PC-3 (cell line): ENCODE measurements at regions not wholly inside any gene's neighbourhood (a gene's known extent, or its start where the extent isn't known, plus 50 kb on each side); places are given as distances from the start of the nearest gene placed in this dataset.
"Not testable (repeated sequence)": the region's sequence is repeated elsewhere in the genome, so short reads cannot be mapped to it uniquely, and the experiment has no call there.

Source experiments
- ATAC-seq: fragments of 200-7000 bp; cut with Tn5 transposase; 2 replicates; pipeline ENCODE4 v1.9.1; 2020; ENCODE audit warnings: mild to moderate bottlenecking, moderate library complexity
- BruUV-seq: library from RNA; stranded (reverse); fragments of 400-500 nt; replicated peaks from 2 replicates; lab custom pipeline; 2021; lab: Mats Ljungman, UMichigan
- CTCF ChIA-PET: fragments of 300-600 bp; sonication (Branson Sonifier 250); formaldehyde crosslinking; loops from one replicate; lab custom pipeline; 2022; ENCODE audit warnings: antibody characterized with exemption; lab: Charles Lee
- POLR2A ChIA-PET: fragments of 300-600 bp; sonication (Branson Sonifier 250); formaldehyde crosslinking; loops from one replicate; lab custom pipeline; 2022; ENCODE audit warnings: antibody characterized with exemption; ENCODE audit not compliant: unreplicated experiment; lab: Charles Lee
- DNase-seq: peaks from one replicate; pipeline ENCODE4 v3.0.0-alpha.2; 2015
- H2AFZ ChIP-seq: fragments of 300-600 bp; sonication (generic); 2 replicates; pipeline ENCODE4 v1.6.0; 2016; ENCODE audit warnings: antibody characterized with exemption, low read length
- H3F3A ChIP-seq: fragments of 300-600 bp; sonication (generic); one replicate; pipeline ENCODE4 v1.6.0; 2017; ENCODE audit warnings: antibody characterized with exemption, low read length, control low read depth, mild to moderate bottlenecking; ENCODE audit not compliant: unreplicated experiment
- H3K27ac ChIP-seq: fragments of 300-600 bp; sonication (generic); 2 replicates; pipeline ENCODE4 v1.5.1; 2016; ENCODE audit warnings: mild to moderate bottlenecking, low read length
- H3K27me3 ChIP-seq: fragments of 300-600 bp; sonication (generic); 2 replicates; pipeline ENCODE4 v1.6.1; 2016; ENCODE audit warnings: low read length, mixed read lengths
- H3K36me3 ChIP-seq: fragments of 300-600 bp; sonication (generic); 2 replicates; pipeline ENCODE4 v1.6.1; 2016; ENCODE audit warnings: low read depth, mixed run types, low read length, mixed read lengths
- H3K4me1 ChIP-seq: fragments of 300-600 bp; sonication (generic); 2 replicates; pipeline ENCODE4 v1.5.1; 2016; ENCODE audit warnings: low read length; ENCODE audit not compliant: insufficient read depth
- H3K4me2 ChIP-seq: fragments of 300-600 bp; sonication (generic); 2 replicates; pipeline ENCODE4 v1.6.0; 2016; ENCODE audit warnings: low read length
- H3K4me3 ChIP-seq: fragments of 300-600 bp; sonication (generic); 2 replicates; pipeline ENCODE4 v1.5.1; 2016; ENCODE audit warnings: mild to moderate bottlenecking, low read length, mixed read lengths
- H3K79me2 ChIP-seq: fragments of 300-600 bp; sonication (generic); 2 replicates; pipeline ENCODE4 v1.6.1; 2017; ENCODE audit warnings: low read length, mixed read lengths
- H3K9ac ChIP-seq: fragments of 300-600 bp; sonication (generic); 2 replicates; pipeline ENCODE4 v1.6.0; 2016; ENCODE audit warnings: mild to moderate bottlenecking, low read length
- H3K9me2 ChIP-seq: fragments of 300-600 bp; sonication (generic); replicated peaks from 2 replicates; pipeline ENCODE4 v1.6.1; 2016; ENCODE audit warnings: mixed run types, low read length, mixed read lengths
- H3K9me3 ChIP-seq: fragments of 300-600 bp; sonication (generic); 2 replicates; pipeline ENCODE4 v1.6.1; 2016; ENCODE audit warnings: low read length, mixed read lengths
- H4K20me1 ChIP-seq: fragments of 300-600 bp; sonication (generic); 2 replicates; pipeline ENCODE4 v1.6.1; 2016; ENCODE audit warnings: low read length, mixed read lengths
- CTCF ChIP-seq: fragments of 300-600 bp; sonication (generic); conservative IDR thresholded peaks from 2 replicates; pipeline ENCODE4 v1.5.1; 2017; ENCODE audit warnings: antibody characterized with exemption, low read depth, mild to moderate bottlenecking, low read length
- EZH2 ChIP-seq: fragments of 300-600 bp; sonication (generic); IDR thresholded peaks from one replicate; pipeline ENCODE4 v1.6.1; 2017; ENCODE audit warnings: antibody characterized with exemption, mild to moderate bottlenecking, low read length; ENCODE audit not compliant: unreplicated experiment
- EZH2phosphoT487 ChIP-seq: fragments of 300-600 bp; sonication (generic); IDR thresholded peaks from 2 replicates; pipeline ENCODE4 v1.6.1; 2018; ENCODE audit warnings: mild to moderate bottlenecking, antibody characterized with exemption, low read length, borderline replicate concordance
- intact Hi-C: fragments of 100-400 bp; cut with micrococcal nuclease; formaldehyde crosslinking; loops from 2 replicates; pipeline ENCODE4 v1.9.0; 2023

DNA sequence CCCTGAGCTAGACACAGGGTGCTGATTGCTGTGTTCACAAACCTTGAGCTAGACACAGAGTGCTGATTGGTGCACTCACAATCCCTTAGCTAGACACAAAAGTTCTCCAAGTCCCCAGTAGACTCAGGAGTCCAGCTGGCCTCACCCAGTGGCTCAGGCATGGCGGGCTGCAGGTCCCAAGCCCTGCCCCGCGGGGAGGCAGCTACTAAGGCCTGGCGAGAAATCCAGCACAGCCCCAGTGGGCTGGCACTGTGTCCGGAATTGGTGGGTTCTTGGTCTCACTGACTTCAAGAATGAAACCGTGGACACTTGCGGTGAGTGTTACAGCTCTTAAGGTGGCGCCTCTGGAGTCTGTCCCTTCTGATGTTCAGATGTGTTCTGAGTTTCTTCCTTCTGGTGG is 741.2 kb downstream of the SOCS6 start:
- H3K36me3 ChIP-seq, H3K4me1 ChIP-seq, H3K4me3 ChIP-seq, H3K27me3 ChIP-seq, H3F3A ChIP-seq, H3K9me3 ChIP-seq, H3K27ac ChIP-seq, ATAC-seq, BruUV-seq, H3K79me2 ChIP-seq, H4K20me1 ChIP-seq, H3K4me2 ChIP-seq, POLR2A ChIA-PET, DNase-seq, intact Hi-C loops, H3K9ac ChIP-seq, CTCF ChIA-PET, H2AFZ ChIP-seq, H3K9me2 ChIP-seq: not testable (repeated sequence)

DNA sequence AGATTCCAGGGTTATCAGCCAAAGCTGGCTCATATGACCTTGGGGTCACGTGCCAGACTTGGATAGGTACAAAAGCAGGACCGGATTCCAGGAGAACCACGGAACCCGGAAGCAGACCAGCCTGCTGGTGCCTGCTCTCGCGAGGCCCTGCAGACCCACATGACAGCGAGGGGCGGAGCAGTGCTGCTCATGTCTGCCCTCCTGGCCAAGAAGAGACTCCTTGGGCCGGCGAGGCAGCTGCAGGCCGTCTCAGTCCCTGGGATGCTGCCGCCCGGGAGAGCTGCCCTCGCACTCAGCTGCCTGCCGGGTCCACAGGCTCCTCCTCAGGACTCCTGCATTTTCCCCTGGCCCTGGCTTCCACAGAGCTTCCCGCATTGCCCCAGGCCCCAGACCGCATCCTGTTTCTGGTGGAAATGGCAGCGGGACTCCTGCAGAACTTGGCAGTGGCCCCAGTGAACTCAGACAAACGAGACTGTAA is 739.5 kb downstream of the SOCS6 start:
- no peak for TF ChIP-seq EZH2phosphoT487
- no peak for TF ChIP-seq CTCF
- TF ChIP-seq EZH2 = no peak
- Histone ChIP-seq H3K9me3 (no peaks in the 10 kb centered on the region), H3K79me2 (no peaks in the 10 kb centered on the region), H3K27me3 (no peaks in the 10 kb centered on the region), H3K9me2 (no peaks in the 10 kb centered on the region), H3K4me1 (no peaks in the 10 kb centered on the region), H3K9ac (no peak overlapping the region), H3K36me3 (no peaks in the 10 kb centered on the region), H2AFZ (no peak overlapping the region), H3K4me2 (no peak overlapping the region), H3K27ac (no peak overlapping the region), H3F3A (no peaks in the 10 kb centered on the region), H3K4me3 (no peak overlapping the region), H4K20me1 (no peaks in the 10 kb centered on the region)
- ChIA-PET POLR2A (no interaction called here), CTCF (no interaction called here)
- peak; percentile 23 for DNase-seq
- intact Hi-C loops = no loop called here
- no TSS peak for BruUV-seq
- ATAC-seq = no peak

DNA sequence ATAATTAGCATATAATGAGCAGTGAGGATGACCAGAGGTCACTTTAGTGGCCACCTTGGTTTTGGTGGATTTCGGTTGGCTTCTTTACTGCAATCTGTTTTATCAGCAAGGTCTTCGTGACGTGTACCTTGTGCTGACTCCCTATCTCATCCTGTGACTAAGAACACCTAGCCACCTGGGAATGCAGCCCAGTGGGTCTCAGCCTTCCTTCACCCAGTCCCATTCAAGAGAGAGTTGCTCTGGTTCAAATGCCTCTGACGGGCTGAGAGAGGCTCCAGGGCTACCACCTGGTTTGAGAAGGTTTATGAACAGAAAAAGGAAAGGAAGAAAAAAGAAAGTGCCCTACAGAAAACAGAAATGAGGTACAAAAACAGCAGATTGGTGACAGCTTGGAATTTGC is 738.7 kb downstream of the SOCS6 start:
- Histone ChIP-seq H3K36me3 (no peaks in the 10 kb centered on the region), H4K20me1 (no peaks in the 10 kb centered on the region), H3K9ac (no peak overlapping the region), H3K9me3 (no peaks in the 10 kb centered on the region), H3K27me3 (no peaks in the 10 kb centered on the region), H3K27ac (0 out of 2 replicates have a peak overlapping the region, but pooled peaks have one; percentile 44), H3K4me3 (no peak overlapping the region), H3F3A (no peaks in the 10 kb centered on the region), H2AFZ (no peak overlapping the region), H3K9me2 (no peaks in the 10 kb centered on the region), H3K4me2 (no peak overlapping the region), H3K4me1 (no peaks in the 10 kb centered on the region), H3K79me2 (no peaks in the 10 kb centered on the region)
- POLR2A ChIA-PET = no interaction called here
- peak; percentile 51 for DNase-seq
- CTCF ChIA-PET = no interaction called here
- intact Hi-C loops = no loop called here
- TF ChIP-seq CTCF = no peak
- TF ChIP-seq EZH2phosphoT487 = no peak
- no peak for TF ChIP-seq EZH2
- BruUV-seq = no TSS peak
- peak; percentile 55 for ATAC-seq
